ENCODE measurements at regions not wholly inside any gene's neighbourhood (a gene's known extent, or its start where the extent isn't known, plus 50 kb on each side); places are given as distances from the start of the nearest gene placed in this dataset.

GRCh38 chr5:8241558-8241957, 372.6 kb downstream of the MTRR start:
- Mint-ChIP-seq H3K9me3 (peaks cover 0 to 11% (median 5%) of the 10 kb centered on the region in 11 donors), H3K4me3 (no peak overlapping the region), H3K27ac (no peak overlapping the region), H3K4me1 (no peaks in the 10 kb centered on the region), H3K27me3 (no peaks in the 10 kb centered on the region), H3K36me3 (no peaks in the 10 kb centered on the region)
- intact Hi-C loops (cut with micrococcal nuclease) = no loop called here
- POLR2A ChIA-PET = no interaction called here
- DNase-seq (no peak), ATAC-seq (no peak)
- no peak overlapping the region for H3K4me3 ChIP-seq (ENCODE audit: low read length)
- no peaks in the 10 kb centered on the region for H3K9me3 ChIP-seq (ENCODE audit: control insufficient read depth in 2 of 3, low read length in 3 of 3)
- H3K4me1 ChIP-seq (ENCODE audit: control insufficient read depth in 2 of 2, insufficient read depth in 2 of 2, low read length in 2 of 2) = no peaks in the 10 kb centered on the region
- no peaks in the 10 kb centered on the region for H3K27me3 ChIP-seq (ENCODE audit: control insufficient read depth in 2 of 2, insufficient read depth in 2 of 2, low read length in 2 of 2)
- H3K27ac ChIP-seq (ENCODE audit: low read depth, low read length) = no peak overlapping the region
- H3K36me3 ChIP-seq (ENCODE audit: control insufficient read depth in 2 of 3, insufficient read depth in 3 of 3, low read length in 3 of 3) = no peaks in the 10 kb centered on the region
- CTCF ChIA-PET = no interaction called here

GRCh38 chr5:8247049-8247899, 378.3 kb downstream of the MTRR start:
- CTCF ChIA-PET = no interaction called here
- no peaks in the 10 kb centered on the region for H3K9me3 ChIP-seq (ENCODE audit: control insufficient read depth in 2 of 3, low read length in 3 of 3)
- Mint-ChIP-seq H3K36me3 (no peaks in the 10 kb centered on the region), H3K27me3 (no peaks in the 10 kb centered on the region), H3K27ac (no peak overlapping the region), H3K9me3 (peaks cover 0 to 14% (median 5%) of the 10 kb centered on the region in 11 donors), H3K4me1 (no peaks in the 10 kb centered on the region), H3K4me3 (no peak overlapping the region)
- ATAC-seq (no peak), DNase-seq (no peak)
- H3K4me3 ChIP-seq (ENCODE audit: low read length) = no peak overlapping the region
- no peaks in the 10 kb centered on the region for H3K36me3 ChIP-seq (ENCODE audit: control insufficient read depth in 2 of 3, insufficient read depth in 3 of 3, low read length in 3 of 3)
- POLR2A ChIA-PET = no interaction called here
- H3K27me3 ChIP-seq (ENCODE audit: control insufficient read depth in 2 of 2, insufficient read depth in 2 of 2, low read length in 2 of 2) = no peaks in the 10 kb centered on the region
- intact Hi-C loops (cut with micrococcal nuclease) = no loop called here
- H3K4me1 ChIP-seq (ENCODE audit: control insufficient read depth in 2 of 2, insufficient read depth in 2 of 2, low read length in 2 of 2) = no peaks in the 10 kb centered on the region
- no peak overlapping the region for H3K27ac ChIP-seq (ENCODE audit: low read depth, low read length)

GRCh38 chr5:8253376-8253775, 384.4 kb downstream of the MTRR start:
- DNase-seq (no peak), ATAC-seq (no peak)
- Mint-ChIP-seq H3K9me3 (peaks cover 0 to 6% (median 3%) of the 10 kb centered on the region in 11 donors), H3K4me3 (no peak overlapping the region), H3K4me1 (no peaks in the 10 kb centered on the region), H3K27me3 (no peaks in the 10 kb centered on the region), H3K27ac (no peak overlapping the region), H3K36me3 (no peaks in the 10 kb centered on the region)
- Histone ChIP-seq H3K4me1 (ENCODE audit: control insufficient read depth in 2 of 2, insufficient read depth in 2 of 2, low read length in 2 of 2) (no peaks in the 10 kb centered on the region), H3K36me3 (ENCODE audit: control insufficient read depth in 2 of 3, insufficient read depth in 3 of 3, low read length in 3 of 3) (no peaks in the 10 kb centered on the region), H3K27me3 (ENCODE audit: control insufficient read depth in 2 of 2, insufficient read depth in 2 of 2, low read length in 2 of 2) (no peaks in the 10 kb centered on the region), H3K9me3 (ENCODE audit: control insufficient read depth in 2 of 3, low read length in 3 of 3) (no peaks in the 10 kb centered on the region), H3K4me3 (ENCODE audit: low read length) (no peak overlapping the region), H3K27ac (ENCODE audit: low read depth, low read length) (no peak overlapping the region)
- intact Hi-C loops (cut with micrococcal nuclease) = no loop called here
- POLR2A ChIA-PET = no interaction called here
- CTCF ChIA-PET = no interaction called here

- H3K9me3 Mint-ChIP-seq = peaks cover 0 to 7% (median 4%) of the 10 kb centered on the region in 11 donors
- Histone ChIP-seq H3K36me3 (ENCODE audit: control insufficient read depth in 2 of 3, insufficient read depth in 3 of 3, low read length in 3 of 3) (no peaks in the 10 kb centered on the region), H3K27me3 (ENCODE audit: control insufficient read depth in 2 of 2, insufficient read depth in 2 of 2, low read length in 2 of 2) (no peaks in the 10 kb centered on the region), H3K9me3 (ENCODE audit: control insufficient read depth in 2 of 3, low read length in 3 of 3) (no peaks in the 10 kb centered on the region), H3K4me1 (ENCODE audit: control insufficient read depth in 2 of 2, insufficient read depth in 2 of 2, low read length in 2 of 2) (no peaks in the 10 kb centered on the region), H3K4me3 (ENCODE audit: low read length) (no peak overlapping the region), H3K27ac (ENCODE audit: low read depth, low read length) (no peak overlapping the region)
- CTCF ChIA-PET = no interaction called here
- H3K36me3 Mint-ChIP-seq = no peaks in the 10 kb centered on the region
- POLR2A ChIA-PET = no interaction called here
- no peaks in the 10 kb centered on the region for H3K4me1 Mint-ChIP-seq
- no peak overlapping the region for H3K4me3 Mint-ChIP-seq
- no peaks in the 10 kb centered on the region for H3K27me3 Mint-ChIP-seq
- intact Hi-C loops (cut with micrococcal nuclease) = no loop called here
- ATAC-seq (no peak), DNase-seq (no peak)
- H3K27ac Mint-ChIP-seq = no peak overlapping the region
Observed at GRCh38 chr5:8254674-8255073, 385.7 kb downstream of the MTRR start.

- ATAC-seq = no peak
- no peaks in the 10 kb centered on the region for H3K36me3 Mint-ChIP-seq
Observed at GRCh38 chr5:8258801-8259200, 389.9 kb downstream of the MTRR start.

GRCh38 chr5:8270246-8270645, 401.3 kb downstream of the MTRR start:
- no peak overlapping the region for H3K27ac Mint-ChIP-seq
- Histone ChIP-seq H3K4me1 (ENCODE audit: control insufficient read depth in 2 of 2, insufficient read depth in 2 of 2, low read length in 2 of 2) (no peaks in the 10 kb centered on the region), H3K36me3 (ENCODE audit: control insufficient read depth in 2 of 3, insufficient read depth in 3 of 3, low read length in 3 of 3) (no peaks in the 10 kb centered on the region), H3K4me3 (ENCODE audit: low read length) (no peak overlapping the region), H3K9me3 (ENCODE audit: control insufficient read depth in 2 of 3, low read length in 3 of 3) (peaks cover 0 to 4% (median 0%) of the 10 kb centered on the region in 3 experiments), H3K27ac (ENCODE audit: low read depth, low read length) (no peak overlapping the region), H3K27me3 (ENCODE audit: control insufficient read depth in 2 of 2, insufficient read depth in 2 of 2, low read length in 2 of 2) (no peaks in the 10 kb centered on the region)
- no peaks in the 10 kb centered on the region for H3K36me3 Mint-ChIP-seq
- H3K9me3 Mint-ChIP-seq = peaks cover 6 to 29% (median 14%) of the 10 kb centered on the region in 11 donors
- H3K4me1 Mint-ChIP-seq = no peaks in the 10 kb centered on the region
- H3K27me3 Mint-ChIP-seq = no peaks in the 10 kb centered on the region
- ChIA-PET CTCF (no interaction called here), POLR2A (no interaction called here)
- ATAC-seq = no peak
- H3K4me3 Mint-ChIP-seq = no peak overlapping the region
- no peak for DNase-seq
- intact Hi-C loops (cut with micrococcal nuclease) = no loop called here

More at GRCh38 chr5:8258801-8259200, 389.9 kb downstream of the MTRR start:
- Histone ChIP-seq H3K27ac (ENCODE audit: low read depth, low read length) (no peak overlapping the region), H3K4me3 (ENCODE audit: low read length) (no peak overlapping the region), H3K36me3 (ENCODE audit: control insufficient read depth in 2 of 3, insufficient read depth in 3 of 3, low read length in 3 of 3) (no peaks in the 10 kb centered on the region), H3K4me1 (ENCODE audit: control insufficient read depth in 2 of 2, insufficient read depth in 2 of 2, low read length in 2 of 2) (no peaks in the 10 kb centered on the region), H3K9me3 (ENCODE audit: control insufficient read depth in 2 of 3, low read length in 3 of 3) (no peaks in the 10 kb centered on the region), H3K27me3 (ENCODE audit: control insufficient read depth in 2 of 2, insufficient read depth in 2 of 2, low read length in 2 of 2) (no peaks in the 10 kb centered on the region)
- intact Hi-C loops (cut with micrococcal nuclease) = no loop called here
- H3K9me3 Mint-ChIP-seq = peaks cover 0 to 7% (median 3%) of the 10 kb centered on the region in 11 donors
- CTCF ChIA-PET = no interaction called here
- no peaks in the 10 kb centered on the region for H3K4me1 Mint-ChIP-seq
- no peak overlapping the region for H3K4me3 Mint-ChIP-seq
- DNase-seq = no peak
- no peaks in the 10 kb centered on the region for H3K27me3 Mint-ChIP-seq
- no peak overlapping the region for H3K27ac Mint-ChIP-seq
- POLR2A ChIA-PET = interaction anchor here (0.6 kb wide), 1 partner anchor 969 kb away, joined by 3 read pairs; no protein-coding TSS in a partner anchor

GRCh38 chr5:8280711-8281363, 411.9 kb downstream of the MTRR start:
- peaks cover 0 to 3% (median 0%) of the 10 kb centered on the region in 5 donors for H3K36me3 Mint-ChIP-seq
- CTCF ChIA-PET = no interaction called here
- DNase-seq (no peak), ATAC-seq (no peak)
- peaks cover 5 to 21% (median 10%) of the 10 kb centered on the region in 11 donors for H3K9me3 Mint-ChIP-seq
- Histone ChIP-seq H3K36me3 (ENCODE audit: control insufficient read depth in 2 of 3, insufficient read depth in 3 of 3, low read length in 3 of 3) (no peaks in the 10 kb centered on the region), H3K27me3 (ENCODE audit: control insufficient read depth in 2 of 2, insufficient read depth in 2 of 2, low read length in 2 of 2) (no peaks in the 10 kb centered on the region), H3K4me3 (ENCODE audit: low read length) (no peak overlapping the region), H3K27ac (ENCODE audit: low read depth, low read length) (no peak overlapping the region), H3K9me3 (ENCODE audit: control insufficient read depth in 2 of 3, low read length in 3 of 3) (no peaks in the 10 kb centered on the region), H3K4me1 (ENCODE audit: control insufficient read depth in 2 of 2, insufficient read depth in 2 of 2, low read length in 2 of 2) (no peaks in the 10 kb centered on the region)
- no peaks in the 10 kb centered on the region for H3K27me3 Mint-ChIP-seq
- no peak overlapping the region for H3K4me3 Mint-ChIP-seq
- H3K27ac Mint-ChIP-seq = no peak overlapping the region
- no peaks in the 10 kb centered on the region for H3K4me1 Mint-ChIP-seq
- POLR2A ChIA-PET = no interaction called here
- intact Hi-C loops (cut with micrococcal nuclease) = no loop called here
